ENCODE measurements at regions not wholly inside any gene's neighbourhood (a gene's known extent, or its start where the extent isn't known, plus 50 kb on each side); places are given as distances from the start of the nearest gene placed in this dataset.

- Mint-ChIP-seq H3K9me3 (peaks cover 3% of the 10 kb centered on the region), H3K36me3 (ENCODE audit: low read depth) (no peaks in the 10 kb centered on the region), H3K27me3 (no peaks in the 10 kb centered on the region), H3K4me1 (no peaks in the 10 kb centered on the region), H3K4me3 (no peak overlapping the region), H3K27ac (no peak overlapping the region)
- CTCF ChIA-PET: no interaction called here
- ATAC-seq (ENCODE audit: low read depth) (no peak), DNase-seq (no peak)
- TF ChIP-seq CTCF (IDR thresholded peaks at IDR 0.05): no peak
- intact Hi-C loops (cut with micrococcal nuclease): no loop called here
- POLR2A ChIA-PET: no interaction called here
These were observed 100.0 kb upstream of the CITED2 start for GRCh38 chr6:139474145-139475108.

- no peak for TF ChIP-seq CTCF (IDR thresholded peaks at IDR 0.05)
These were observed 99.3 kb upstream of the CITED2 start for GRCh38 chr6:139473731-139474130.

GRCh38 chr6:139473231-139473701, 98.8 kb upstream of the CITED2 start:
- Mint-ChIP-seq H3K4me1 (no peaks in the 10 kb centered on the region), H3K36me3 (ENCODE audit: low read depth) (no peaks in the 10 kb centered on the region), H3K27me3 (no peaks in the 10 kb centered on the region), H3K9me3 (no peaks in the 10 kb centered on the region), H3K27ac (no peak overlapping the region), H3K4me3 (no peak overlapping the region)
- DNase-seq (no peak), ATAC-seq (ENCODE audit: low read depth) (no peak)
- ChIA-PET CTCF (no interaction called here), POLR2A (no interaction called here)
- no peak for TF ChIP-seq CTCF (IDR thresholded peaks at IDR 0.05)
- intact Hi-C loops (cut with micrococcal nuclease): no loop called here

More at GRCh38 chr6:139473731-139474130, 99.3 kb upstream of the CITED2 start:
- H3K4me3 Mint-ChIP-seq: no peak overlapping the region
- intact Hi-C loops (cut with micrococcal nuclease): no loop called here
- DNase-seq (no peak), ATAC-seq (ENCODE audit: low read depth) (no peak)
- ChIA-PET CTCF (no interaction called here), POLR2A (no interaction called here)
- H3K4me1 Mint-ChIP-seq: no peaks in the 10 kb centered on the region
- no peaks in the 10 kb centered on the region for H3K36me3 Mint-ChIP-seq (ENCODE audit: low read depth)
- H3K27ac Mint-ChIP-seq: no peak overlapping the region
- H3K27me3 Mint-ChIP-seq: no peaks in the 10 kb centered on the region
- no peaks in the 10 kb centered on the region for H3K9me3 Mint-ChIP-seq

DNA sequence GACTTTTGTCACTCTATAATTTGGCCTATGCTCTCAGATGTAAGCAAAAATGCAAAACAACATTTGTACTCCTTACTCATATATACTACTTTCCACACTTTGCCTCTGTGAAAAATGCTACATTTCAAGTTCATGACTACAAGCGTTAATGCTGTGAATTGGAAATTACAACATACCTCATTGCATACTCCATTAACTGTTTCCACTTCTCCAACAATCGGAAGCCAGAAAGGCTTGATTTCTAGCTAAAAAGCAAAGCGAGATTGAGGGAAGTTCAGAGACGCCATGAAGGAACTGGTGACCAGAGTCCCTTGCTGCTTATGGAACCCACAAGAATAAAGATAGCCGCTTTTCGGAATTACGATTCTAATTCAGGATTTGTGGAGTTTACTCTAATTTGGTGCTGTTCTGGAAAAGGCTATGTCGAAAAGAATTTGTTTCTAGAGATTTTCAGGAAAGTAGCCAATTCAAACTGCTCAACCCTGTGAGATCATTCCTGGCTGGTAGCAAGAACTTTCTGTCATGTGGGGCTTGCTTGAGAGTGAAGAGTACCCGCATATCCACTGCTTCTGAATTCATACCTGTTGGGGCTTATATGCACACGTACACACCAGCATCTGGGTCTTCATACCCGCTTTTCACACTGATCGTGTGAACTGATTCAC, 98.0 kb upstream of the CITED2 start:
- ChIA-PET CTCF (no interaction called here), POLR2A (no interaction called here)
- Mint-ChIP-seq H3K27me3 (no peaks in the 10 kb centered on the region), H3K4me1 (no peaks in the 10 kb centered on the region), H3K27ac (no peak overlapping the region), H3K4me3 (no peak overlapping the region), H3K36me3 (ENCODE audit: low read depth) (no peaks in the 10 kb centered on the region), H3K9me3 (no peaks in the 10 kb centered on the region)
- intact Hi-C loops (cut with micrococcal nuclease): no loop called here
- DNase-seq: no peak
- ATAC-seq (ENCODE audit: low read depth): no peak
- no peak for TF ChIP-seq CTCF (IDR thresholded peaks at IDR 0.05)

- no peak overlapping the region for H3K27ac Mint-ChIP-seq
- no peaks in the 10 kb centered on the region for H3K36me3 Mint-ChIP-seq (ENCODE audit: low read depth)
- ChIA-PET CTCF (no interaction called here), POLR2A (no interaction called here)
- no peaks in the 10 kb centered on the region for H3K4me1 Mint-ChIP-seq
- H3K9me3 Mint-ChIP-seq: no peaks in the 10 kb centered on the region
- no peaks in the 10 kb centered on the region for H3K27me3 Mint-ChIP-seq
- TF ChIP-seq CTCF (IDR thresholded peaks at IDR 0.05): no peak
- intact Hi-C loops (cut with micrococcal nuclease): no loop called here
- H3K4me3 Mint-ChIP-seq: no peak overlapping the region
- no peak for ATAC-seq (ENCODE audit: low read depth)
- no peak for DNase-seq
These were observed 96.5 kb upstream of the CITED2 start for GRCh38 chr6:139470997-139471396.
